ENCODE measurements at regions not wholly inside any gene's neighbourhood (a gene's known extent, or its start where the extent isn't known, plus 50 kb on each side); places are given as distances from the start of the nearest gene placed in this dataset.

- TF ChIP-seq, protein P1, sequence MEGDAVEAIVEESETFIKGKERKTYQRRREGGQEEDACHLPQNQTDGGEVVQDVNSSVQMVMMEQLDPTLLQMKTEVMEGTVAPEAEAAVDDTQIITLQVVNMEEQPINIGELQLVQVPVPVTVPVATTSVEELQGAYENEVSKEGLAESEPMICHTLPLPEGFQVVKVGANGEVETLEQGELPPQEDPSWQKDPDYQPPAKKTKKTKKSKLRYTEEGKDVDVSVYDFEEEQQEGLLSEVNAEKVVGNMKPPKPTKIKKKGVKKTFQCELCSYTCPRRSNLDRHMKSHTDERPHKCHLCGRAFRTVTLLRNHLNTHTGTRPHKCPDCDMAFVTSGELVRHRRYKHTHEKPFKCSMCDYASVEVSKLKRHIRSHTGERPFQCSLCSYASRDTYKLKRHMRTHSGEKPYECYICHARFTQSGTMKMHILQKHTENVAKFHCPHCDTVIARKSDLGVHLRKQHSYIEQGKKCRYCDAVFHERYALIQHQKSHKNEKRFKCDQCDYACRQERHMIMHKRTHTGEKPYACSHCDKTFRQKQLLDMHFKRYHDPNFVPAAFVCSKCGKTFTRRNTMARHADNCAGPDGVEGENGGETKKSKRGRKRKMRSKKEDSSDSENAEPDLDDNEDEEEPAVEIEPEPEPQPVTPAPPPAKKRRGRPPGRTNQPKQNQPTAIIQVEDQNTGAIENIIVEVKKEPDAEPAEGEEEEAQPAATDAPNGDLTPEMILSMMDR (conservative IDR thresholded peaks at IDR 0.05) = no peak
- H3K27ac ChIP-seq = no peak overlapping the region
These were observed 372.9 kb downstream of the DOK5 start for GRCh38 chr20:54848262-54848661.

DNA sequence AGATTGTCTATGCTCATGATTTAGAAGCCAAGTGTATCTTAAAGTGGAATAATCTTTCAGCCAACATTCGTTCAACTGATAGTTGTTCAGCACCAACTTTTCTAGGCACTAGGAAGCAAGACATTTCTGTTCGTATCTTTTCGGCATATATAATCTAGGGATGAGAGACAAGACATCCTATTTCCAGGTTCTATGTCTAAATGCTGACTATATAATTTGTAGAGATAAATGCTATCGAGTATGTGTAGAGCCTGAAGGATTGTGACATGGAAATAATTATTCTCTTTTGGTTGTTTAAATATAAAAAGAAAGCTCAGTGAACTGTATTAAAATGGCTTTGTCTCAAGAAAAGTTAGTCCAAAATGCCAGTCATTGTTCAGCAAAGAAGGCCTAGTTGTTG lies 371.6 kb downstream of the DOK5 start:
- no peak overlapping the region for H3K27ac ChIP-seq
- TF ChIP-seq, protein P1 (conservative IDR thresholded peaks at IDR 0.05) = no peak

- H3K27ac ChIP-seq = peak overlapping the region; percentile 32
- TF ChIP-seq, protein P1 (conservative IDR thresholded peaks at IDR 0.05) = no peak
These were observed 369.0 kb downstream of the DOK5 start for GRCh38 chr20:54844346-54844745.

GRCh38 chr20:54843865-54844264 lies 368.5 kb downstream of the DOK5 start:
- TF ChIP-seq, protein P1 (conservative IDR thresholded peaks at IDR 0.05) = no peak
- peak overlapping the region; percentile 32 for H3K27ac ChIP-seq

DNA sequence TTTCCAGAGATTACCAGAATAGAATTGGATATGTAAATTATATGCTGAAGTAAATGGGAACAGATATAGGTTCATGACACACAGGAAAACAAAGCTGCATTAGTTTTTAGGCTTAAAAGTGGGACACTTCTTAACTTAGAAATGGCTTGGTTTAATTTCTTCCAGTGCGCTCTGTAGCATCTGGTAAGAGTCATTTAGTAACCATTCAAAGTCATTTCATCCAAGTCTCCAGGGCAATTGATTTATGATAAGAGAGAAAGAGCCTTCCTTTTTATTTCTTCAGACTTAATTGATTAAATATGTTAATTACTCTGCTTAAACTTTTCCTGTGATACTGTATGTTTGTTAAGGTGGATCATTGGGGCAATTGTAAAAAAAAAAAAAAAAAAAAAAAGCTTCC lies 368.0 kb downstream of the DOK5 start:
- TF ChIP-seq, protein P1 (conservative IDR thresholded peaks at IDR 0.05) = no peak
- peak overlapping the region; percentile 32 for H3K27ac ChIP-seq

DNA sequence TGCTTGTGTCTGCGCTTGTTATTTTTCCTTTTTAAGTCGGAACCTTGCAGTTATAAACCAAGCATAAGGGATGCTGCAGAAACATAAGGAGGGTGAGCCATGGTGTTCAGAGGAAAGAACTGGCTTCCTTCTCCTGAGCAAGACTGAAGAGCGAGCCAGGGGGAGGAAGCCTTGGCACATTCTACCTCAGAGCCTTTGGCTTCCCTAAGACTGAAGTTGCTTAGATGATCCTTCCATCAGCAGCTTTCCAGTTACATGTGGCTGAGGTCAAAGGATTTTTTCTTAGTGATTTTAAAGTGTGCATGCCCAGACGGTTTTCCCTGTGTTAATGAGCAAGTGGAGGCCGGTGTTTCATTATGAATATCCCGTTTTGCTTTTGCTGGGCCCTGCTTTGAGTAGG lies 363.8 kb downstream of the DOK5 start:
- TF ChIP-seq, protein P1 (conservative IDR thresholded peaks at IDR 0.05) = no peak
- H3K27ac ChIP-seq = 0 out of 2 replicates have a peak overlapping the region, but pooled peaks have one; percentile 2

- TF ChIP-seq, protein P1 (conservative IDR thresholded peaks at IDR 0.05) = no peak
- peak overlapping the region; percentile 71; the same call in 1 of the 2 replicates for H3K27ac ChIP-seq
These were observed 361.8 kb downstream of the DOK5 start for GRCh38 chr20:54837226-54837625.
